Neural progenitor cell (in vitro differentiated cells): ENCODE measurements at regions not wholly inside any gene's neighbourhood (a gene's known extent, or its start where the extent isn't known, plus 50 kb on each side); places are given as distances from the start of the nearest gene placed in this dataset.

Experiments used
- EZH2 ChIP-seq: fragments of 200-600 bp; sonication (generic); IDR thresholded peaks from 2 replicates; pipeline ENCODE4 v1.6.1; 2017; ENCODE audit warnings: antibody characterized with exemption, mild to moderate bottlenecking, moderate library complexity
- EZH2phosphoT487 ChIP-seq: fragments of 200-600 bp; sonication (generic); IDR thresholded peaks from 2 replicates; pipeline ENCODE4 v1.6.1; 2017; ENCODE audit warnings: antibody characterized with exemption
- TF ChIP-seq, protein P1 (sequence below): fragments of 200-600 bp; sonication (generic); IDR thresholded peaks from 2 replicates; pipeline ENCODE4 v1.5.1; 2017; ENCODE audit warnings: antibody characterized with exemption, mild to moderate bottlenecking

DNA sequence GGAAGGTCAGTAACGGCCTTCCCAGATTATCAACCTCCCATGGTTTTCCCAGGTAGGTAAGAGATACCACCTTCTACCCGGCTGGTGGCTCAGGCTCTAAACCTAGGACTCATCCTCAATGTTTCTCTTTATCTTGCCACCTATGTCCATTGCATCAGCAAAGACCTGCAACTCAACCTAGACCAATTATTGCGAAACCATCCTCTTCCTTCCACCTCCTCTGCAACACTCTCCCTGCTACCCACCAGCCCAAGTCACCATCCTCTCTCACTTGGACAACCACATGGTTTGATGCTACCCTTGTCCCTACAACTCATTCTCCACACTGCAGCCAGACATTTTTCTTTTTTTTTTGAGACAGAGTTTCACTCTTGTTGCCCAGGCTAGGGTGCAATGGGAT is 65.4 kb upstream of the GDNF start:
- TF ChIP-seq, protein P1, sequence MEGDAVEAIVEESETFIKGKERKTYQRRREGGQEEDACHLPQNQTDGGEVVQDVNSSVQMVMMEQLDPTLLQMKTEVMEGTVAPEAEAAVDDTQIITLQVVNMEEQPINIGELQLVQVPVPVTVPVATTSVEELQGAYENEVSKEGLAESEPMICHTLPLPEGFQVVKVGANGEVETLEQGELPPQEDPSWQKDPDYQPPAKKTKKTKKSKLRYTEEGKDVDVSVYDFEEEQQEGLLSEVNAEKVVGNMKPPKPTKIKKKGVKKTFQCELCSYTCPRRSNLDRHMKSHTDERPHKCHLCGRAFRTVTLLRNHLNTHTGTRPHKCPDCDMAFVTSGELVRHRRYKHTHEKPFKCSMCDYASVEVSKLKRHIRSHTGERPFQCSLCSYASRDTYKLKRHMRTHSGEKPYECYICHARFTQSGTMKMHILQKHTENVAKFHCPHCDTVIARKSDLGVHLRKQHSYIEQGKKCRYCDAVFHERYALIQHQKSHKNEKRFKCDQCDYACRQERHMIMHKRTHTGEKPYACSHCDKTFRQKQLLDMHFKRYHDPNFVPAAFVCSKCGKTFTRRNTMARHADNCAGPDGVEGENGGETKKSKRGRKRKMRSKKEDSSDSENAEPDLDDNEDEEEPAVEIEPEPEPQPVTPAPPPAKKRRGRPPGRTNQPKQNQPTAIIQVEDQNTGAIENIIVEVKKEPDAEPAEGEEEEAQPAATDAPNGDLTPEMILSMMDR: no peak
- TF ChIP-seq EZH2phosphoT487 (no peak), EZH2 (no peak)
